HG02943 (cell line): ENCODE measurements at regions not wholly inside any gene's neighbourhood (a gene's known extent, or its start where the extent isn't known, plus 50 kb on each side); places are given as distances from the start of the nearest gene placed in this dataset.
"Not testable (repeated sequence)": the region's sequence is repeated elsewhere in the genome, so short reads cannot be mapped to it uniquely, and the experiment has no call there.

ENCODE experiments used
- ATAC-seq: cut with Tn5 transposase; IDR thresholded peaks from one replicate; pipeline ENCODE4 v1.9.1; 2021; ENCODE audit warnings: mild to moderate bottlenecking, low read depth, moderate library complexity; ENCODE audit not compliant: unreplicated experiment

GRCh38 chr5:124890442-124890841 is 144.0 kb upstream of the ZNF608 start:
- not testable (repeated sequence) for ATAC-seq

GRCh38 chr5:124891179-124891578 is 144.7 kb upstream of the ZNF608 start:
- no peak for ATAC-seq

- ATAC-seq = no peak
Measured at GRCh38 chr5:124892185-124892848, 145.9 kb upstream of the ZNF608 start.

GRCh38 chr5:124894541-124894940 is 148.1 kb upstream of the ZNF608 start:
- no peak for ATAC-seq

- ATAC-seq = no peak
Measured at GRCh38 chr5:124895236-124895635, 148.8 kb upstream of the ZNF608 start.

- ATAC-seq = no peak
Measured at GRCh38 chr5:124901081-124901480, 154.6 kb upstream of the ZNF608 start.

GRCh38 chr5:124902097-124902821 is 155.8 kb upstream of the ZNF608 start:
- peak; percentile 100 for ATAC-seq

- ATAC-seq = no peak
Measured at GRCh38 chr5:124905256-124906130, 159.1 kb upstream of the ZNF608 start.

GRCh38 chr5:124906339-124907097 is 160.1 kb upstream of the ZNF608 start:
- ATAC-seq = no peak

- ATAC-seq = no peak
Measured at GRCh38 chr5:124907098-124907644, 160.7 kb upstream of the ZNF608 start.

GRCh38 chr5:124908581-124909451 is 162.4 kb upstream of the ZNF608 start:
- peak; percentile 64 for ATAC-seq

GRCh38 chr5:124909734-124910133 is 163.3 kb upstream of the ZNF608 start:
- no peak for ATAC-seq

GRCh38 chr5:124910354-124911016 is 164.0 kb upstream of the ZNF608 start:
- ATAC-seq = no peak

- ATAC-seq = no peak
Measured at GRCh38 chr5:124912638-124913328, 166.3 kb upstream of the ZNF608 start.

- no peak for ATAC-seq
Measured at GRCh38 chr5:124913329-124913653, 166.9 kb upstream of the ZNF608 start.

GRCh38 chr5:124916313-124916712 is 169.9 kb upstream of the ZNF608 start:
- not testable (repeated sequence) for ATAC-seq

GRCh38 chr5:124918618-124919017 is 172.2 kb upstream of the ZNF608 start:
- no peak for ATAC-seq

GRCh38 chr5:124919076-124919475 is 172.6 kb upstream of the ZNF608 start:
- no peak for ATAC-seq
